ENCODE measurements at regions not wholly inside any gene's neighbourhood (a gene's known extent, or its start where the extent isn't known, plus 50 kb on each side); places are given as distances from the start of the nearest gene placed in this dataset.

- TF ChIP-seq, protein P1, sequence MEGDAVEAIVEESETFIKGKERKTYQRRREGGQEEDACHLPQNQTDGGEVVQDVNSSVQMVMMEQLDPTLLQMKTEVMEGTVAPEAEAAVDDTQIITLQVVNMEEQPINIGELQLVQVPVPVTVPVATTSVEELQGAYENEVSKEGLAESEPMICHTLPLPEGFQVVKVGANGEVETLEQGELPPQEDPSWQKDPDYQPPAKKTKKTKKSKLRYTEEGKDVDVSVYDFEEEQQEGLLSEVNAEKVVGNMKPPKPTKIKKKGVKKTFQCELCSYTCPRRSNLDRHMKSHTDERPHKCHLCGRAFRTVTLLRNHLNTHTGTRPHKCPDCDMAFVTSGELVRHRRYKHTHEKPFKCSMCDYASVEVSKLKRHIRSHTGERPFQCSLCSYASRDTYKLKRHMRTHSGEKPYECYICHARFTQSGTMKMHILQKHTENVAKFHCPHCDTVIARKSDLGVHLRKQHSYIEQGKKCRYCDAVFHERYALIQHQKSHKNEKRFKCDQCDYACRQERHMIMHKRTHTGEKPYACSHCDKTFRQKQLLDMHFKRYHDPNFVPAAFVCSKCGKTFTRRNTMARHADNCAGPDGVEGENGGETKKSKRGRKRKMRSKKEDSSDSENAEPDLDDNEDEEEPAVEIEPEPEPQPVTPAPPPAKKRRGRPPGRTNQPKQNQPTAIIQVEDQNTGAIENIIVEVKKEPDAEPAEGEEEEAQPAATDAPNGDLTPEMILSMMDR (conservative IDR thresholded peaks at IDR 0.05) = no peak
- no peak for TF ChIP-seq EZH2 (IDR thresholded peaks at IDR 0.05; ENCODE audit: low read depth)
Observed at GRCh38 chr12:132391326-132392041, 62.1 kb upstream of the GALNT9 start.
